K562 (cell line): ENCODE measurements at regions not wholly inside any gene's neighbourhood (a gene's known extent, or its start where the extent isn't known, plus 50 kb on each side); places are given as distances from the start of the nearest gene placed in this dataset.

Experiments used
- GABPA ChIP-seq: fragments of 200-800 bp; sonication (Bioruptor generic); conservative IDR thresholded peaks from 2 replicates; pipeline ENCODE4 v1.6.1; 2016; ENCODE audit warnings: low read depth, missing genetic modification characterization, missing compliant biosample characterization
- NFXL1 ChIP-seq: fragments of 450-650 bp; formaldehyde crosslinking; IDR thresholded peaks from 2 replicates; pipeline ENCODE4 v1.4.0; 2021; ENCODE audit warnings: mild to moderate bottlenecking
- NR2F6 ChIP-seq: fragments of 450-650 bp; formaldehyde crosslinking; IDR thresholded peaks from 2 replicates; pipeline ENCODE4 v1.4.0; 2020; ENCODE audit warnings: mild to moderate bottlenecking
- TF ChIP-seq, protein P1 (sequence below): sonication (generic); formaldehyde crosslinking; IDR thresholded peaks from 2 replicates; pipeline ENCODE4 v1.8.0; 2022; ENCODE audit warnings: missing genetic modification reagents, mild to moderate bottlenecking, moderate library complexity, borderline replicate concordance
- TF ChIP-seq, protein P2 (sequence below): sonication (generic); formaldehyde crosslinking; IDR thresholded peaks from 2 replicates; pipeline ENCODE4 v1.9.0; 2022; ENCODE audit warnings: mild to moderate bottlenecking, missing genetic modification reagents
- TF ChIP-seq, protein P3 (sequence below): fragments of 250-450 bp; sonication (Bioruptor Pico); IDR thresholded peaks from 2 replicates; pipeline ENCODE4 v1.5.0; 2020; ENCODE audit warnings: mild to moderate bottlenecking, borderline replicate concordance
- TF ChIP-seq, protein P4 (sequence below): sonication (generic); formaldehyde crosslinking; IDR thresholded peaks from 2 replicates; pipeline ENCODE4 v1.5.0; 2020; ENCODE audit warnings: missing genetic modification reagents

GRCh38 chr4:26093551-26093950 lies 179.5 kb downstream of the SMIM20 start:
- no peak for TF ChIP-seq NR2F6
- TF ChIP-seq, protein P1, sequence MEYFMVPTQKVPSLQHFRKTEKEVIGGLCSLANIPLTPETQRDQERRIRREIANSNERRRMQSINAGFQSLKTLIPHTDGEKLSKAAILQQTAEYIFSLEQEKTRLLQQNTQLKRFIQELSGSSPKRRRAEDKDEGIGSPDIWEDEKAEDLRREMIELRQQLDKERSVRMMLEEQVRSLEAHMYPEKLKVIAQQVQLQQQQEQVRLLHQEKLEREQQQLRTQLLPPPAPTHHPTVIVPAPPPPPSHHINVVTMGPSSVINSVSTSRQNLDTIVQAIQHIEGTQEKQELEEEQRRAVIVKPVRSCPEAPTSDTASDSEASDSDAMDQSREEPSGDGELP (CRISPR knock-in tag) = no peak
- TF ChIP-seq, protein P2, sequence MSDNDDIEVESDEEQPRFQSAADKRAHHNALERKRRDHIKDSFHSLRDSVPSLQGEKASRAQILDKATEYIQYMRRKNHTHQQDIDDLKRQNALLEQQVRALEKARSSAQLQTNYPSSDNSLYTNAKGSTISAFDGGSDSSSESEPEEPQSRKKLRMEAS (CRISPR knock-in tag) = no peak
- TF ChIP-seq, protein P3, sequence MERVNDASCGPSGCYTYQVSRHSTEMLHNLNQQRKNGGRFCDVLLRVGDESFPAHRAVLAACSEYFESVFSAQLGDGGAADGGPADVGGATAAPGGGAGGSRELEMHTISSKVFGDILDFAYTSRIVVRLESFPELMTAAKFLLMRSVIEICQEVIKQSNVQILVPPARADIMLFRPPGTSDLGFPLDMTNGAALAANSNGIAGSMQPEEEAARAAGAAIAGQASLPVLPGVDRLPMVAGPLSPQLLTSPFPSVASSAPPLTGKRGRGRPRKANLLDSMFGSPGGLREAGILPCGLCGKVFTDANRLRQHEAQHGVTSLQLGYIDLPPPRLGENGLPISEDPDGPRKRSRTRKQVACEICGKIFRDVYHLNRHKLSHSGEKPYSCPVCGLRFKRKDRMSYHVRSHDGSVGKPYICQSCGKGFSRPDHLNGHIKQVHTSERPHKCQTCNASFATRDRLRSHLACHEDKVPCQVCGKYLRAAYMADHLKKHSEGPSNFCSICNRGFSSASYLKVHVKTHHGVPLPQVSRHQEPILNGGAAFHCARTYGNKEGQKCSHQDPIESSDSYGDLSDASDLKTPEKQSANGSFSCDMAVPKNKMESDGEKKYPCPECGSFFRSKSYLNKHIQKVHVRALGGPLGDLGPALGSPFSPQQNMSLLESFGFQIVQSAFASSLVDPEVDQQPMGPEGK (CRISPR knock-in tag) = no peak
- no peak for TF ChIP-seq NFXL1 (CRISPR knock-in tag)
- TF ChIP-seq GABPA = no peak
- TF ChIP-seq, protein P4, sequence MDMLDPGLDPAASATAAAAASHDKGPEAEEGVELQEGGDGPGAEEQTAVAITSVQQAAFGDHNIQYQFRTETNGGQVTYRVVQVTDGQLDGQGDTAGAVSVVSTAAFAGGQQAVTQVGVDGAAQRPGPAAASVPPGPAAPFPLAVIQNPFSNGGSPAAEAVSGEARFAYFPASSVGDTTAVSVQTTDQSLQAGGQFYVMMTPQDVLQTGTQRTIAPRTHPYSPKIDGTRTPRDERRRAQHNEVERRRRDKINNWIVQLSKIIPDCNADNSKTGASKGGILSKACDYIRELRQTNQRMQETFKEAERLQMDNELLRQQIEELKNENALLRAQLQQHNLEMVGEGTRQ (CRISPR knock-in tag) = no peak
